OCI-LY1 (cell line): ENCODE measurements at regions not wholly inside any gene's neighbourhood (a gene's known extent, or its start where the extent isn't known, plus 50 kb on each side); places are given as distances from the start of the nearest gene placed in this dataset.

Experiments used
- EZH2 ChIP-seq: fragments of 200-600 bp; sonication (generic), shearing (Covaris generic); IDR thresholded peaks from 2 replicates; pipeline ENCODE4 v1.8.0; 2017; ENCODE audit warnings: borderline replicate concordance, mixed run types, mild to moderate bottlenecking, antibody characterized with exemption, low read length, moderate library complexity, mixed read lengths
- TF ChIP-seq, protein P1 (sequence below): fragments of 200-600 bp; sonication (generic), shearing (Covaris generic); IDR thresholded peaks from 2 replicates; pipeline ENCODE4 v1.5.1; 2017; ENCODE audit warnings: mild to moderate bottlenecking, antibody characterized with exemption, low read length, moderate library complexity, mixed read lengths

DNA sequence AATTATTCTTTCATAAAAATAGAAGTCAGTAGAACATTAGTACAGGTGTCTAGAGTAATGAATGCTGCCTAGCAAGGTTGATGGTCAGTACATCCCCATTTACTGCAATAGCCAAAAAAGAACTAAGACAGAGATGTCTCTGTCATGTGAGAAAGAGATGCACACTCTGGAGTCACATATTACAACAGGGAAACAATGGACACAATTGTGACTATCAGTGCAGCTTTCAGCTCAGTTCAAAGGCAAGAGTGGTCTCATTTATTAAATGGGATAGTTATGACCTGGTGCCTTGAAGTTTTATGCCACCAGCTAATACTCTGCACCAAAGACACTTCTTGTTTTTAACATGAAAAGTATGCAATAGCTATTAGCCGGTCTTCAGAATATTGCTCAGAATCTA, 194.9 kb upstream of the CHAC2 start:
- TF ChIP-seq, protein P1, sequence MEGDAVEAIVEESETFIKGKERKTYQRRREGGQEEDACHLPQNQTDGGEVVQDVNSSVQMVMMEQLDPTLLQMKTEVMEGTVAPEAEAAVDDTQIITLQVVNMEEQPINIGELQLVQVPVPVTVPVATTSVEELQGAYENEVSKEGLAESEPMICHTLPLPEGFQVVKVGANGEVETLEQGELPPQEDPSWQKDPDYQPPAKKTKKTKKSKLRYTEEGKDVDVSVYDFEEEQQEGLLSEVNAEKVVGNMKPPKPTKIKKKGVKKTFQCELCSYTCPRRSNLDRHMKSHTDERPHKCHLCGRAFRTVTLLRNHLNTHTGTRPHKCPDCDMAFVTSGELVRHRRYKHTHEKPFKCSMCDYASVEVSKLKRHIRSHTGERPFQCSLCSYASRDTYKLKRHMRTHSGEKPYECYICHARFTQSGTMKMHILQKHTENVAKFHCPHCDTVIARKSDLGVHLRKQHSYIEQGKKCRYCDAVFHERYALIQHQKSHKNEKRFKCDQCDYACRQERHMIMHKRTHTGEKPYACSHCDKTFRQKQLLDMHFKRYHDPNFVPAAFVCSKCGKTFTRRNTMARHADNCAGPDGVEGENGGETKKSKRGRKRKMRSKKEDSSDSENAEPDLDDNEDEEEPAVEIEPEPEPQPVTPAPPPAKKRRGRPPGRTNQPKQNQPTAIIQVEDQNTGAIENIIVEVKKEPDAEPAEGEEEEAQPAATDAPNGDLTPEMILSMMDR: no peak
- TF ChIP-seq EZH2: no peak
